Parathyroid adenoma (tissue), 2 donors: ENCODE measurements at regions not wholly inside any gene's neighbourhood (a gene's known extent, or its start where the extent isn't known, plus 50 kb on each side); places are given as distances from the start of the nearest gene placed in this dataset.

Experiments
- H2AFZ ChIP-seq: fragments of 300-600 bp; sonication (generic); one replicate; pipeline ENCODE4 v1.7.0; 2017; ENCODE audit warnings: antibody characterized with exemption, mild to moderate bottlenecking
- H3K27ac ChIP-seq: fragments of 300-600 bp; sonication (generic); one replicate; pipeline ENCODE4 v1.7.0; 2017
- H3K27me3 ChIP-seq: fragments of 300-600 bp; sonication (generic); one replicate; pipeline ENCODE4 v1.7.0; 2017; ENCODE audit warnings: low read length; ENCODE audit not compliant: control insufficient read depth, insufficient read depth
- H3K36me3 ChIP-seq: fragments of 300-600 bp; sonication (generic); one replicate; pipeline ENCODE4 v1.7.0; 2017; ENCODE audit warnings: low read length; ENCODE audit not compliant: control insufficient read depth, insufficient read depth
- H3K4me1 ChIP-seq: fragments of 300-600 bp; sonication (generic); one replicate; pipeline ENCODE4 v1.7.0; 2017; ENCODE audit warnings: control low read depth
- H3K4me2 ChIP-seq: fragments of 300-600 bp; sonication (generic); one replicate; pipeline ENCODE4 v1.7.0; 2017; ENCODE audit warnings: low read length
- H3K4me3 ChIP-seq: fragments of 300-600 bp; sonication (generic); one replicate; pipeline ENCODE4 v1.7.0; 2017; ENCODE audit warnings: low read depth, low read length
- H3K79me2 ChIP-seq: fragments of 300-600 bp; sonication (generic); one replicate; pipeline ENCODE4 v1.7.0; 2017; ENCODE audit warnings: control low read depth
- H3K9ac ChIP-seq: fragments of 300-600 bp; sonication (generic); one replicate; pipeline ENCODE4 v1.7.0; 2017; ENCODE audit warnings: mild to moderate bottlenecking
- H3K9me3 ChIP-seq: fragments of 300-600 bp; sonication (generic); one replicate; pipeline ENCODE4 v1.7.0; 2017; ENCODE audit warnings: low read length; ENCODE audit not compliant: control insufficient read depth
- TF ChIP-seq, protein P1 (sequence below): fragments of 300-600 bp; sonication (generic); IDR thresholded peaks from one replicate; pipeline ENCODE4 v1.7.0; 2017; ENCODE audit warnings: antibody characterized with exemption, mild to moderate bottlenecking
- donor health status: primary hyperparathyroidism.

DNA sequence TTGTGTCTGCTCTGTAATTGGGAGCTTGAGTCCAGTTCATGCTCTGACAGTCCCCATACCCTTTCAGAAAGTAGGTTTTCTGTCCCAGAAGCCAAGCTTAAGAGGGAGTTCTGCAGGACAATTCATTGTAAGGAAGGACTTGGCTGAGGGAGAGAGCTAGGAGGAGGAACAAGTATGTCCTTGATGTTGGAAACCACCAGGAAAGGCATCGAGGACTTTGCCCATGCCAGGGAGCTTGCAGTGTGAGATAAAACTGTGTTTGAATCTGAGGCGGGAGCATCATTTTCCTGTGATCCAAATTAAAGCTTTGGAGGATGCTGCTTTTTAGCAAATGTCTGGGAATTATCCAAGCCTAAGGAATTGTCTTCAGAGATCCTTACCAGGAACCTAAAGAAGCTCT lies 175.3 kb downstream of the EMP1 start:
- Histone ChIP-seq H3K79me2 (no peaks in the 10 kb centered on the region), H3K27ac (no peak overlapping the region), H3K9me3 (no peaks in the 10 kb centered on the region), H3K4me3 (no peak overlapping the region), H2AFZ (no peak overlapping the region), H3K36me3 (no peaks in the 10 kb centered on the region), H3K27me3 (no peaks in the 10 kb centered on the region), H3K9ac (no peak overlapping the region), H3K4me1 (no peaks in the 10 kb centered on the region), H3K4me2 (no peak overlapping the region)
- TF ChIP-seq, protein P1, sequence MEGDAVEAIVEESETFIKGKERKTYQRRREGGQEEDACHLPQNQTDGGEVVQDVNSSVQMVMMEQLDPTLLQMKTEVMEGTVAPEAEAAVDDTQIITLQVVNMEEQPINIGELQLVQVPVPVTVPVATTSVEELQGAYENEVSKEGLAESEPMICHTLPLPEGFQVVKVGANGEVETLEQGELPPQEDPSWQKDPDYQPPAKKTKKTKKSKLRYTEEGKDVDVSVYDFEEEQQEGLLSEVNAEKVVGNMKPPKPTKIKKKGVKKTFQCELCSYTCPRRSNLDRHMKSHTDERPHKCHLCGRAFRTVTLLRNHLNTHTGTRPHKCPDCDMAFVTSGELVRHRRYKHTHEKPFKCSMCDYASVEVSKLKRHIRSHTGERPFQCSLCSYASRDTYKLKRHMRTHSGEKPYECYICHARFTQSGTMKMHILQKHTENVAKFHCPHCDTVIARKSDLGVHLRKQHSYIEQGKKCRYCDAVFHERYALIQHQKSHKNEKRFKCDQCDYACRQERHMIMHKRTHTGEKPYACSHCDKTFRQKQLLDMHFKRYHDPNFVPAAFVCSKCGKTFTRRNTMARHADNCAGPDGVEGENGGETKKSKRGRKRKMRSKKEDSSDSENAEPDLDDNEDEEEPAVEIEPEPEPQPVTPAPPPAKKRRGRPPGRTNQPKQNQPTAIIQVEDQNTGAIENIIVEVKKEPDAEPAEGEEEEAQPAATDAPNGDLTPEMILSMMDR, result no peak

DNA sequence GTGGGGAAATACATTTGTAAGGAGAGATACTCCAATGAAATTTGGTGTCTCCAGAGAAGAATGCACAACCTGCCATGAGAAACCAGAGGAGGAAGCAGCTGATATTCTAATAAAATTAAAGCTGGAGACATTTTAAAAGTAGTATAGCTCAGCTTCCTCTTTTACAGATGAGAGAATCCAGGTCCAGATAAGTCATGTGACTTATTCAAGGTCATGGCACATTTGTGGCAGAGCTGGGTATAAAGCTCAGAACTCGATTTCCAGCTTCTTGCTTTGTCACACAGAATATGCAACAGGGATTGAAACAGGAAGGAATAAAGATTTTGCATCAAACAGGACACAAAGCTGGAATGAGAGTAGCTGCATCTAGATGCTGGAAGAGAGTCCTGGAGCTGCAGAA lies 174.8 kb downstream of the EMP1 start:
- Histone ChIP-seq H3K4me1 (no peaks in the 10 kb centered on the region), H3K4me3 (no peak overlapping the region), H3K9ac (no peak overlapping the region), H3K4me2 (no peak overlapping the region), H3K27me3 (no peaks in the 10 kb centered on the region), H2AFZ (no peak overlapping the region), H3K27ac (no peak overlapping the region), H3K9me3 (no peaks in the 10 kb centered on the region), H3K79me2 (no peaks in the 10 kb centered on the region), H3K36me3 (no peaks in the 10 kb centered on the region)
- TF ChIP-seq, protein P1, result no peak

DNA sequence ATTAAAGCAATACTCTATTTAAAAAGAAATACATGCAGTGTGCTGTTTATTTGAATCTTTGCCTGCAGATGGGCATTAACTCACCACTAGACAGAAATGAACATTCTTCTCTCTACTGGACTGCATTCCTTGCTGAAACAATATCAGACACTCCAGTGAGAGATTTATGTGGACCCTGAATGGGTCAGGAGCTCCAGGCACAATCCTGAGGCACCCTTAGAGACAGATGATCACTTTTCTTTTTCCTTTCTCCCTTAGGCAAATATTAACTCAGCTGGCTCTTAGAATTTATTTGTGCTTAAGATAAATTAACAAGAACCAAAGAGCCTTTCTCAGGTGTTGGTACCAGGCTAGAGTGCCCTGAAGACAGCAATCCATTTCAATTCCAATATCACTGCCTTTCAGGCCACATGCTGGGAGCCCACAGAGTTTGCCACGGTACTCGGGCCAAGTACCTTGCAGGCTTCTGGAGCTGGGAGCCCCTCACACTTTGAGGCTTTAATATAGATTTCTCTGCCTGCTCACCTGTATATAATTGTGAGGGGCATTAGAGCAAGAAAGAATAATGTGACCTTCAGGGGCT lies 173.0 kb downstream of the EMP1 start:
- TF ChIP-seq, protein P1, result no peak
- Histone ChIP-seq H3K27me3 (no peaks in the 10 kb centered on the region), H3K4me2 (no peak overlapping the region)

DNA sequence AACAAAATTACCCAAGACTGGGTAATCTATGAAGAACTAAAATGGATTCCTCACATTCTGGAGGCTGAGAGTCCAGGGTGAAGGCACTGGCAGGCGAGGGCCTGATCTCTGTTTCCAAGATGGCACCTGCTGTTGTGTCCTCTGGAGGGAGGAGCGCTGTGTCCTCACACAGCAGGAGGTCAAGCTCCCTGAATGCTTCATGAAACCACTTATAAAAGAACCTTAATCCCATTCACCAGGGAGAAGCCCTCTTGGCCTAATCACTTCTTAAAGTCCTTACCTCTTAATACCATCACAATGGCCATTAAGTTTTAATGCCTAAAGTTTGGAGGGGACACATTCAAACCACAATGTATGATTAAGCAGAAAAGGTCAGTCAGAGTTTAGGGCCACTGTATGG lies 172.4 kb downstream of the EMP1 start:
- no peak overlapping the region for H3K27ac ChIP-seq
- no peaks in the 10 kb centered on the region for H3K27me3 ChIP-seq
- TF ChIP-seq, protein P1, result no peak

More for the DNA sequence above, 173.0 kb downstream of the EMP1 start:
- no peaks in the 10 kb centered on the region for H3K79me2 ChIP-seq
- H3K36me3 ChIP-seq, result no peaks in the 10 kb centered on the region
- H3K9me3 ChIP-seq, result no peaks in the 10 kb centered on the region
- no peak overlapping the region for H3K27ac ChIP-seq
- no peak overlapping the region for H2AFZ ChIP-seq
- no peak overlapping the region for H3K4me3 ChIP-seq
- no peak overlapping the region for H3K9ac ChIP-seq
- no peaks in the 10 kb centered on the region for H3K4me1 ChIP-seq

DNA sequence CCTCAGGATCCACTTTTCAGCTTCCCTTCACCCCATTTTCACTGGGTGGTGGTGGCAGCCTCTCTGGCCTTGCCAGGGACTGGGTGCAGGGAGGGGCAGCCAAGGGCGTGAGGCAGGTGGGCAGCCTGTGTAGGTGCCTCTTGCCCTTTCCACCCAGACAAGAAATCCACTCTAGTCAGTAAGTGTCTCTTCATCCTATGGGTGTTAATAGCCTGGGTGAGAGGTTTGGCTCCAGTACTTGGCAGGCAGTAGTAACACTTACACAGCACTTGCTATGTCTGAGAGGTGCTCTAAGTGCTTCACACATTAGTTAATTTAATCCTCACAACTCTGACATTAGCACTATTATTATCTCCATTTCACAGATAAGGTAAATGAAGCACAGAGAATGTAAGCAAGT lies 171.9 kb downstream of the EMP1 start:
- H3K4me1 ChIP-seq, result no peaks in the 10 kb centered on the region
- H3K9me3 ChIP-seq, result no peaks in the 10 kb centered on the region
- TF ChIP-seq, protein P1, result no peak
- H2AFZ ChIP-seq, result no peak overlapping the region
- no peaks in the 10 kb centered on the region for H3K27me3 ChIP-seq
- no peak overlapping the region for H3K4me3 ChIP-seq
- H3K4me2 ChIP-seq, result no peak overlapping the region
- no peaks in the 10 kb centered on the region for H3K79me2 ChIP-seq
- H3K36me3 ChIP-seq, result no peaks in the 10 kb centered on the region
- H3K9ac ChIP-seq, result no peak overlapping the region
- H3K27ac ChIP-seq, result no peak overlapping the region

More for the DNA sequence above, 172.4 kb downstream of the EMP1 start:
- Histone ChIP-seq H3K36me3 (no peaks in the 10 kb centered on the region), H3K4me2 (no peak overlapping the region), H2AFZ (no peak overlapping the region), H3K4me3 (no peak overlapping the region), H3K4me1 (no peaks in the 10 kb centered on the region), H3K79me2 (no peaks in the 10 kb centered on the region), H3K9me3 (no peaks in the 10 kb centered on the region), H3K9ac (no peak overlapping the region)
